ENCODE measurements at regions not wholly inside any gene's neighbourhood (a gene's known extent, or its start where the extent isn't known, plus 50 kb on each side); places are given as distances from the start of the nearest gene placed in this dataset.

DNA sequence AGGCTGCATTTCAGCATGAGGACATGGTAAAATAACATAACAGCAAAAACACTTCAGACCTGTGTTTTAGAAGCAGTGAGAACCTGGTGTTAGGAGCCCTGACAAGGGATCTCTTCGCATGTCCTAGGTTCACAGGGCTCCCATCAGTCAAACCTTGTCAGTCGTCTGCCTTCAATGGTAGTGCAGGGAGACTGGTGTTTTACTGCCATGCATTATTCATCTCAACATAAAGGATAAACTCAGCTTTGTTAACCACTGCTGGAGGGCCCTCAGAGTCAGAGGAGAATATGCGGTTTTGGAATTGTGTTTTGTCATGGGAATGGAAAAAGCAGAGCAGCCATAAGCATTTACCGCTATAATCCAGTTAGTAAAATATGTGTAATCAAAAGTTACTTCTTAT is 275.9 kb upstream of the GCFC2 start:
- Histone ChIP-seq H3K27ac (ENCODE audit: low read depth in 1 of 2, low read length in 2 of 2) (no peak overlapping the region), H3K27me3 (ENCODE audit: control insufficient read depth in 1 of 2, insufficient read depth in 2 of 2, low read length in 2 of 2) (no peaks in the 10 kb centered on the region), H3K36me3 (ENCODE audit: insufficient read depth, low read length) (no peaks in the 10 kb centered on the region), H3K9me3 (ENCODE audit: control insufficient read depth in 1 of 2, insufficient read depth in 1 of 2, low read length in 2 of 2) (peaks cover 0 to 4% of the 10 kb centered on the region in 2 experiments), H3K4me1 (ENCODE audit: insufficient read depth, low read length) (no peaks in the 10 kb centered on the region), H3K4me3 (ENCODE audit: low read length) (no peak overlapping the region)
- intact Hi-C loops (cut with DNase I, micrococcal nuclease), result no loop called here
- Mint-ChIP-seq H3K9me3 (peaks cover 8% of the 10 kb centered on the region), H3K4me3 (no peak overlapping the region), H3K27ac (no peak overlapping the region), H3K4me1 (ENCODE audit: low read depth) (no peaks in the 10 kb centered on the region), H3K27me3 (no peaks in the 10 kb centered on the region), H3K36me3 (ENCODE audit: low read depth) (no peaks in the 10 kb centered on the region)
- POLR2A ChIA-PET, result no interaction called here
- ATAC-seq (ENCODE audit: poor library complexity) (no peak), DNase-seq (no peak)
- TF ChIP-seq, protein P1, sequence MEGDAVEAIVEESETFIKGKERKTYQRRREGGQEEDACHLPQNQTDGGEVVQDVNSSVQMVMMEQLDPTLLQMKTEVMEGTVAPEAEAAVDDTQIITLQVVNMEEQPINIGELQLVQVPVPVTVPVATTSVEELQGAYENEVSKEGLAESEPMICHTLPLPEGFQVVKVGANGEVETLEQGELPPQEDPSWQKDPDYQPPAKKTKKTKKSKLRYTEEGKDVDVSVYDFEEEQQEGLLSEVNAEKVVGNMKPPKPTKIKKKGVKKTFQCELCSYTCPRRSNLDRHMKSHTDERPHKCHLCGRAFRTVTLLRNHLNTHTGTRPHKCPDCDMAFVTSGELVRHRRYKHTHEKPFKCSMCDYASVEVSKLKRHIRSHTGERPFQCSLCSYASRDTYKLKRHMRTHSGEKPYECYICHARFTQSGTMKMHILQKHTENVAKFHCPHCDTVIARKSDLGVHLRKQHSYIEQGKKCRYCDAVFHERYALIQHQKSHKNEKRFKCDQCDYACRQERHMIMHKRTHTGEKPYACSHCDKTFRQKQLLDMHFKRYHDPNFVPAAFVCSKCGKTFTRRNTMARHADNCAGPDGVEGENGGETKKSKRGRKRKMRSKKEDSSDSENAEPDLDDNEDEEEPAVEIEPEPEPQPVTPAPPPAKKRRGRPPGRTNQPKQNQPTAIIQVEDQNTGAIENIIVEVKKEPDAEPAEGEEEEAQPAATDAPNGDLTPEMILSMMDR (IDR thresholded peaks at IDR 0.05), result no peak
- CTCF ChIA-PET, result no interaction called here

DNA sequence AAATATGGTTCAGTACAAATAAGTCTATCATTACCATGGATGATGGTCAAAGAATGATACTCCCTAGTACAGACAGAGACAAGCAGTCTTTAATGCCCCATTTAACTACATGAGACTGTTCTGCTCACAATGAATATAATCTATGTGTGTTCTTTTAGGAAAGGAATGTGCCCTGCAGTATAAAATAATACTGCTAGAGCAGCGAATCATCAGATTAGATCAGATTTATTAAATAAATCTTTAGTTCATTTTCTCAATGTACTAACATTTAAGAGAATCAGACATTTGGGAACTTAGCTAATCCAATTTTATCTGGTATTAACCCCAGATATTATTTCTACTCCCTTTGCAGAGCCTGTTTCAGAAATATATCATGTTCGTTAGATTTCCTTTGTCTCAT is 272.0 kb upstream of the GCFC2 start:
- intact Hi-C loops (cut with DNase I, micrococcal nuclease), result no loop called here
- ATAC-seq (ENCODE audit: poor library complexity) (no peak), DNase-seq (no peak)
- no peak overlapping the region for H3K4me3 Mint-ChIP-seq
- Histone ChIP-seq H3K9me3 (ENCODE audit: control insufficient read depth in 1 of 2, insufficient read depth in 1 of 2, low read length in 2 of 2) (no peaks in the 10 kb centered on the region), H3K4me3 (ENCODE audit: low read length) (no peak overlapping the region), H3K27ac (ENCODE audit: low read depth in 1 of 2, low read length in 2 of 2) (no peak overlapping the region), H3K4me1 (ENCODE audit: insufficient read depth, low read length) (no peaks in the 10 kb centered on the region), H3K27me3 (ENCODE audit: control insufficient read depth in 1 of 2, insufficient read depth in 2 of 2, low read length in 2 of 2) (no peaks in the 10 kb centered on the region), H3K36me3 (ENCODE audit: insufficient read depth, low read length) (no peaks in the 10 kb centered on the region)
- TF ChIP-seq, protein P1 (IDR thresholded peaks at IDR 0.05), result no peak
- no peaks in the 10 kb centered on the region for H3K4me1 Mint-ChIP-seq (ENCODE audit: low read depth)
- POLR2A ChIA-PET, result no interaction called here
- H3K27me3 Mint-ChIP-seq, result no peaks in the 10 kb centered on the region
- H3K36me3 Mint-ChIP-seq (ENCODE audit: low read depth), result no peaks in the 10 kb centered on the region
- CTCF ChIA-PET, result no interaction called here
- no peak overlapping the region for H3K27ac Mint-ChIP-seq
- peaks cover 10% of the 10 kb centered on the region for H3K9me3 Mint-ChIP-seq

DNA sequence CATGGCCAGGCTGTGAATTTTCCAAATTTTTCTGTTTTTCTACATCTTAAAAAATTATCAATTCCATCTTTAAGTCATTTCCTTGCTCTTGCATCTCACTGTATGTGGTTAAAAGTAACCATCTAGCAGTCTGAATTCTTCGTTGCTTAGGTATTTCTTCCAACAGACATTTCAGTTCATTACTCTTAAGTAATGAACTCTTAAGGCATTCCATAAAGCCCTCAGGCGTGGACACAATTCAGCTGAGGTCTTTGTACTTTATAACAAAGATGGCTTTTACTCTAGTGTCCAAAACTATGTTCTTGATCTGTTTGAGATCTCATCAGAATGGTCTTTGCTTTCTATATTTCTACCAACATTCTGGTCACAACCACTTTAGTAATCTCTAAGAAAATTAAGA is 253.9 kb upstream of the GCFC2 start:
- Histone ChIP-seq H3K9me3 (ENCODE audit: control insufficient read depth in 1 of 2, insufficient read depth in 1 of 2, low read length in 2 of 2) (no peaks in the 10 kb centered on the region), H3K27ac (ENCODE audit: low read depth in 1 of 2, low read length in 2 of 2) (no peak overlapping the region), H3K36me3 (ENCODE audit: insufficient read depth, low read length) (no peaks in the 10 kb centered on the region), H3K27me3 (ENCODE audit: control insufficient read depth in 1 of 2, insufficient read depth in 2 of 2, low read length in 2 of 2) (no peaks in the 10 kb centered on the region), H3K4me3 (ENCODE audit: low read length) (no peak overlapping the region), H3K4me1 (ENCODE audit: insufficient read depth, low read length) (no peaks in the 10 kb centered on the region)
- no peak for DNase-seq
- no peaks in the 10 kb centered on the region for H3K4me1 Mint-ChIP-seq (ENCODE audit: low read depth)
- TF ChIP-seq, protein P1 (IDR thresholded peaks at IDR 0.05), result no peak
- POLR2A ChIA-PET, result no interaction called here
- ATAC-seq (ENCODE audit: poor library complexity), result no peak
- intact Hi-C loops (cut with DNase I, micrococcal nuclease), result no loop called here
- no peak overlapping the region for H3K27ac Mint-ChIP-seq
- H3K36me3 Mint-ChIP-seq (ENCODE audit: low read depth), result no peaks in the 10 kb centered on the region
- H3K4me3 Mint-ChIP-seq, result no peak overlapping the region
- H3K27me3 Mint-ChIP-seq, result no peaks in the 10 kb centered on the region
- CTCF ChIA-PET, result no interaction called here
- H3K9me3 Mint-ChIP-seq, result no peaks in the 10 kb centered on the region
